Hypothalamus (tissue), 51 donors: ENCODE measurements at regions not wholly inside any gene's neighbourhood (a gene's known extent, or its start where the extent isn't known, plus 50 kb on each side); places are given as distances from the start of the nearest gene placed in this dataset.
A peak's percentile ranks its signal among the peaks of the same experiment; 100 is the strongest.
"Not testable (repeated sequence)": the region's sequence is repeated elsewhere in the genome, so short reads cannot be mapped to it uniquely, and the experiment has no call there.

Experiments
- DNase-seq, 51 donors: peaks; one replicate each; lab custom pipeline; 2025; lab: John Stamatoyannopoulos, UW

- no peak for DNase-seq
Observed at GRCh38 chr11:23318670-23319069, 458.4 kb upstream of the CCDC179 start.

- no peak for DNase-seq
Observed at GRCh38 chr11:23320131-23320530, 459.9 kb upstream of the CCDC179 start.

GRCh38 chr11:23335586-23335985 lies 475.3 kb upstream of the CCDC179 start:
- DNase-seq, result not testable (repeated sequence)

GRCh38 chr11:23336961-23337360 lies 476.7 kb upstream of the CCDC179 start:
- DNase-seq, result no peak

GRCh38 chr11:23353611-23354010 lies 493.3 kb upstream of the CCDC179 start:
- DNase-seq, result no peak

GRCh38 chr11:23359297-23359696 lies 499.0 kb upstream of the CCDC179 start:
- no peak for DNase-seq

GRCh38 chr11:23364076-23364475 lies 503.8 kb upstream of the CCDC179 start:
- no peak for DNase-seq

GRCh38 chr11:23370580-23371275 lies 510.5 kb upstream of the CCDC179 start:
- no peak for DNase-seq

GRCh38 chr11:23377909-23378308 lies 517.6 kb upstream of the CCDC179 start:
- no peak for DNase-seq

- DNase-seq, result no peak
Observed at GRCh38 chr11:23391031-23391430, 530.8 kb upstream of the CCDC179 start.

GRCh38 chr11:23398052-23398451 lies 537.8 kb upstream of the CCDC179 start:
- DNase-seq, result no peak

GRCh38 chr11:23399995-23400394 lies 539.7 kb upstream of the CCDC179 start:
- no peak for DNase-seq

- peak in 1 of 51 donors; percentile 3 for DNase-seq
Observed at GRCh38 chr11:23403210-23404185, 543.2 kb upstream of the CCDC179 start.

- DNase-seq, result no peak
Observed at GRCh38 chr11:23404225-23405160, 544.2 kb upstream of the CCDC179 start.

GRCh38 chr11:23405350-23405937 lies 545.2 kb upstream of the CCDC179 start:
- no peak for DNase-seq

- DNase-seq, result no peak
Observed at GRCh38 chr11:23406131-23406819, 546.0 kb upstream of the CCDC179 start.

GRCh38 chr11:23413057-23413456 lies 552.8 kb upstream of the CCDC179 start:
- DNase-seq, result no peak

GRCh38 chr11:23423104-23423503 lies 562.8 kb upstream of the CCDC179 start:
- no peak for DNase-seq

GRCh38 chr11:23423656-23424055 lies 563.4 kb upstream of the CCDC179 start:
- DNase-seq, result no peak

GRCh38 chr11:23425381-23425780 lies 565.1 kb upstream of the CCDC179 start:
- no peak for DNase-seq
